Germinal center (tissue), 1 donor: ENCODE measurements at regions not wholly inside any gene's neighbourhood (a gene's known extent, or its start where the extent isn't known, plus 50 kb on each side); places are given as distances from the start of the nearest gene placed in this dataset.
A peak's percentile ranks its signal among the peaks of the same experiment; 100 is the strongest.

Experiments
- DNase-seq: peaks from one replicate; pipeline ENCODE4 v3.0.0; 2012; ENCODE audit warnings: mixed read lengths, low spot score

GRCh38 chr2:57510704-57511103 is 535.9 kb upstream of the VRK2 start:
- no peak for DNase-seq

DNA sequence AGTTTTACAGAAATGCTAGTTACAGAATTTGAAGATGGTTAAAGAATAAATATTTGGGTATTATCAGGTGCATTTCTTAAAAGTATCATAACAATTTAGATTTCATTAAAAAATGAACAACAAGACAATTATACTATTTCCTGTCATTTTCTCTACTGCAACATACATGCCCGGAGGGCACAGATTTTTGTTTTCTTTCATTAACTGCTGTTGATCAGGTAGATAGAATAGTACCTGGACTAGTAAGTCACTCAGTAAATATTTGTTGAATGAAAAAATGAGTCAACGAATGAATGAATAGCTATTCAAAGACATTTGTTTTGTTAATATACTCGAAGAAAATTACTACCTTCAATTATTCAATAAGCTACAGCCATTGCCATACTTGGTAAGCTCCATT is 531.2 kb upstream of the VRK2 start:
- DNase-seq, result no peak

- peak; percentile 20 for DNase-seq
These were observed 529.8 kb upstream of the VRK2 start for GRCh38 chr2:57516698-57517340.

GRCh38 chr2:57523304-57523703 is 523.3 kb upstream of the VRK2 start:
- DNase-seq, result no peak

GRCh38 chr2:57527685-57528084 is 518.9 kb upstream of the VRK2 start:
- no peak for DNase-seq

GRCh38 chr2:57528499-57528898 is 518.1 kb upstream of the VRK2 start:
- no peak for DNase-seq

GRCh38 chr2:57534358-57534757 is 512.2 kb upstream of the VRK2 start:
- DNase-seq, result no peak

GRCh38 chr2:57536535-57537231 is 509.9 kb upstream of the VRK2 start:
- DNase-seq, result no peak

DNA sequence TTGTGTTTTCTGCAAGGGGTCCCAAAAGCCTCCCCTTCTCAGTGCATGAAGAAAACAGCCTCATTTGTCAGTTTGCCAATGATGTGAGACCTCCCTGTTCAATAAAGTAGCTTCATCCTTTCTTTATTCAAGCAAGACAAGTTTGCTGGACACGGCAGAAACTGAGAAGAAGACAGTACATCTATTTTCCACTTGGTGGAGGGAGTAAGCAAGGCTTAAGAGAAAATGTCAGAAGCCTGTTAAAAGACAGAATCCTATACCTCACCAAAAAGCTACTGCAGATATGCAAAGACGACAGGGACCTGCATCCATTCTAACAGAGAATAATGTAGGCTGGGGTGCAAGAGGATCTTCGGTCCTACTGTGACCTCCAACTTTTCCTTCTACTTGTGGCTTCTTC is 506.8 kb upstream of the VRK2 start:
- no peak for DNase-seq

DNA sequence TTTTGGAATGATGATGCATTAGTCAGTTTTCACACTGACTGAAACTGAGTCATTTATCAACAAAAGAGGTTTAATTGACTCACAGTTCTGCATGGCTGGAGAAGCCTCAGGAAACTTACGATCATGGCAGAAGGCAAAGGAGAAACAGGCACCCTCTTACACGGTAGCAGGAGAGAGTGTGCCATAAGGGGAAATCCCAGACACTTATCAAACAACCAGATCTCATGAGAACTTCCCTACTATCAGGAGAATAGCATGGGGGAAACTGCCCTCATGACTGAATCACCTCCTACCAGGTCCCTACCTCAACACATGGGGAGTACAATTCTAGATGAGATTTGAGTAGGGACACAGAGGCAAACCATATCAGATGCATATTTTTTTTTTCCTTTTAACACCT is 504.5 kb upstream of the VRK2 start:
- no peak for DNase-seq

DNA sequence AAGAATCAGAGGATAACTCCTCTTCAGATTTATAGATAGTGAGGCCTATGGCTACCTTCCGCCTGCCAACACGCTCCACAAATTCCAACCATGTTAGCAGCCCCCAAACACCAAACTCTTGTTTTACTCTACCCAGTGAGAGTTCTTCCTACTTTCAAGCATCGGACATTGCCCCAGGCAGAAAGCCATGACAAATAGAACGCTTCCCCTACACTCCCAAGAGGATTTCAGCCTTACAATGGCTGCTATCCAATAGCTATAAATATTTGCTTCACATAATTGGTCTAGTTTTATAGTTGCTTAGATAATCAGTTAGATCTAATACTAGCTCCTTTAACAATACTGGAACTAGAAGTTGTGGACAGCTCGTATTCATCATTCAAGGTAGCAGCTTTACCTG is 503.4 kb upstream of the VRK2 start:
- DNase-seq, result no peak

- DNase-seq, result no peak
These were observed 502.0 kb upstream of the VRK2 start for GRCh38 chr2:57544624-57545023.

GRCh38 chr2:57546478-57546877 is 500.1 kb upstream of the VRK2 start:
- DNase-seq, result no peak

DNA sequence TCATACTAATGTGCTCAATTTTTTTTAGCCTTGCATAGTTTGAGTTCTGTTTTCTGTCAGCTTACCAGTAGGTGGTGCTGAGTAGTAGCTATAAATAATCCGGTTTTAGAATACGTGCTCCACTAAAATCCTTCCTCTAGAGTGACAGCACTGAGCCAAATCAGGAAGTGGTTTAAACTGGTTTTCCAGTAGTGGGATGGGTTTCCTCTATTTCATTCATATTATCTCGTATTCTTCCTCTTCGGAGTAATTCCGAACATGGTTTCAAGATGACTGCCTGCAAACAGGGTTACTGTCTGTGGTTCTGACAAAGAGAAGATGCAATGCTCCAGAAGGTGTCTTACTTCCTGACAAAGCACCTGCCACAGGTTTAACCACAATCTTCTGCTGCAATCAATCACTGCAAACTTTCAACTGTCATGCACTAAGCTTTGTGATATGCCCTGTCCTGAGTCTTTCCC is 496.9 kb upstream of the VRK2 start:
- DNase-seq, result peak; percentile 5

- no peak for DNase-seq
These were observed 495.7 kb upstream of the VRK2 start for GRCh38 chr2:57550912-57551311.

GRCh38 chr2:57552885-57553284 is 493.7 kb upstream of the VRK2 start:
- no peak for DNase-seq

DNA sequence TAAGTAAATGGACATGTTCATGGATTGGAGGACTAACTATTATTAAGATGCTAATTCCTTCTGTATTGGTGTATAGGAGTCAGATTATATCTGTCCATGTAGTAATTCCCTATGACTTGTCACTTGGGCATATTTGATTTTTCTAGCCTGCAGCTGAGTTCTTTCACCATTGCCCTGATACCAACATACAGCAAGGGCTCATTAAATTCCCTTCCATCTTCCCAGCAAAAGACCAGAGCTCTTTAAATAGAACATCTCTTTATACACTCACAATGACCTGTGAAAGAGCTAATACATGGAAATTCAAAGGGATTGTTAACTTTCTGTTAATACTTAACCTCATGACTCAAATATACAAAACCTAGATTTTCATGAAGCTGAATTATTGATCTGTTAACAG is 492.3 kb upstream of the VRK2 start:
- DNase-seq, result no peak

- no peak for DNase-seq
These were observed 488.3 kb upstream of the VRK2 start for GRCh38 chr2:57558312-57558711.

- no peak for DNase-seq
These were observed 484.1 kb upstream of the VRK2 start for GRCh38 chr2:57562495-57562894.

- DNase-seq, result no peak
These were observed 483.6 kb upstream of the VRK2 start for GRCh38 chr2:57563015-57563414.

GRCh38 chr2:57567245-57567644 is 479.4 kb upstream of the VRK2 start:
- DNase-seq, result no peak

- no peak for DNase-seq
These were observed 477.2 kb upstream of the VRK2 start for GRCh38 chr2:57569396-57569795.

DNA sequence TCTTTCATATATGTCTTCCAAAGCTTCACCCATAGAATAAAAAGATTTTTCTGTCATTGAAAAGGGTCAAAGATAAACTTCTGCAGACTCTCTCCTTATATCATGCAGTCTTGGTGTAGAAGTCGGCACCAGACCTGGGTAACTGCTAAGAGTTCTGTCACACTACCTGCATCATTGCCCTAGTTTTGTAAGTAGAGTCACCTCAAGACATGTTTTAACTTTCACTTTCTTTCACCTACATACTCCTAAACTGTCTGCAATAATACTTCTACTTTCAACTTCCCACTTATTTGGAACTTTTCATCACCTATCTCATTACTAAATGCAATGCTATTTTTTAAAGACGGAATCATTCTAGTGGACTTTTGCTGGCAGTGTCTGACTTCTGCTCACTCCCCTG is 475.6 kb upstream of the VRK2 start:
- no peak for DNase-seq

DNA sequence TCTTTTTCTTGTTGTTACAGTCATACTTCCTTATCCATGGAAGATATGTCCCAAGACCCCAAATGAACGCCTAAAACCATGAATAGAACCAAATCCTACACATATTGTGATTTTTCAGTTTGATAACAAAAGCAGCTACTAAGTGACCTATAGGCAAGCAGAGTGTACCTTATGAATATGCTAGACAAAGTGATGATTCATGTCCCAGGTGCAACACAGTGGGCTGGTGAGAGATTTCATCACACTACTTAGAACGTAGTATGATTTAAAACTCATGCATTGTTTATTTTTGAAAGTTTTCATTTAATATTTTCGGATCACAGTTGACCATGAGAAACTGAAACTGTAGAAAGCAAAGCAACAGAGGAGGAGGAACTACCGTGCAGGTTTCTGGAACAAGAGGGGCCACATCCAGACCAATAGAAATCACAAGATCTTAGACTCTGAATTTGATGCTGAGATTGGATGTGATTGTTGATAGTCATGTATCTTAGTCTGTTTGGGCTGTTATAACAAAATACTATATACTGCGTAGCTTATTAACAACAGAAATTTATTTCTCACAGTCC is 470.8 kb upstream of the VRK2 start:
- DNase-seq, result no peak
